ENCODE measurements at regions not wholly inside any gene's neighbourhood (a gene's known extent, or its start where the extent isn't known, plus 50 kb on each side); places are given as distances from the start of the nearest gene placed in this dataset.

DNA sequence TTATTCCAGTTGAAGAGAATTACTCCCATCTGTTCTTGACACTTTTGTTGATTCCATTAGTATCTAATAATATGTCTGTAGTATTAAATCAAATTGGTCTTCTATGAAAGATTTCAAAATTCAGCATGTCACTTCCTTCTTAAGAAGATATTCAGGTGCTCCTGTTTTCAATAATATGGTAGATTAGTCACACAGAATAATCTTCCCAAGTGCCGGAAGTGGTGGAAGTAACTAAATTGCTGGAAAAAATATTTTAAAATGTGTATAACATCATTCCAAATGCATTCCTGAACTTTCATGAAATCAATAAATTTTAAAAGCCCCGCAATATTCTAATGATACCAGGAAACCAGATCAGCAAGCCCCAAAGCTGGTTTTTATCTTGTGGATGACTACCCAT, 281.3 kb downstream of the EPM2A start:
- TF ChIP-seq CTCF (IDR thresholded peaks at IDR 0.05; ENCODE audit: low read depth, low read length, poor library complexity, severe bottlenecking) (no peak), EZH2phosphoT487 (IDR thresholded peaks at IDR 0.05; ENCODE audit: borderline replicate concordance, low read length) (no peak)
